HL-60 (cell line): ENCODE measurements at regions not wholly inside any gene's neighbourhood (a gene's known extent, or its start where the extent isn't known, plus 50 kb on each side); places are given as distances from the start of the nearest gene placed in this dataset.

Source experiments
- DNase-seq, 2 experiments: peaks; one replicate each; pipeline ENCODE4 v3.0.0-alpha.2; 2010 to 2020; ENCODE audit warnings: low read depth in 1 of 2, low spot score in 1 of 2
- H3K27ac ChIP-seq: fragments of 250-450 bp; sonication (Bioruptor Pico); replicated peaks from 2 replicates; pipeline ENCODE4 v1.5.1; 2020; ENCODE audit warnings: mild to moderate bottlenecking, moderate library complexity
- H3K27me3 ChIP-seq: fragments of 250-450 bp; sonication (Bioruptor Pico); 2 replicates; pipeline ENCODE4 v1.5.1; 2021; ENCODE audit warnings: mild to moderate bottlenecking, moderate library complexity; ENCODE audit not compliant: insufficient read depth, poor library complexity, severe bottlenecking
- H3K4me3 ChIP-seq: replicated peaks from 2 replicates; pipeline ENCODE4 v1.5.1; 2011; ENCODE audit warnings: mild to moderate bottlenecking, control low read depth, low read length; ENCODE audit not compliant: insufficient read depth
- CTCF ChIP-seq: IDR thresholded peaks from one replicate; pipeline ENCODE4 v1.5.1; 2011; ENCODE audit warnings: low read length, control low read depth, inconsistent platforms; ENCODE audit not compliant: insufficient read depth
- GABPA ChIP-seq: IDR thresholded peaks from 2 replicates; pipeline ENCODE4 v1.6.1; 2012; ENCODE audit warnings: low read depth
- POLR2AphosphoS5 ChIP-seq: IDR thresholded peaks from 2 replicates; pipeline ENCODE4 v1.6.1; 2012; ENCODE audit warnings: low read depth
- REST ChIP-seq: IDR thresholded peaks from 2 replicates; pipeline ENCODE4 v1.6.1; 2012; ENCODE audit warnings: low read depth; ENCODE audit not compliant: insufficient replicate concordance
- SPI1 ChIP-seq: IDR thresholded peaks from 2 replicates; pipeline ENCODE4 v1.6.1; 2012; ENCODE audit warnings: low read depth, mild to moderate bottlenecking, borderline replicate concordance

- Histone ChIP-seq H3K27ac (no peak overlapping the region), H3K27me3 (peaks cover 2% of the 10 kb centered on the region), H3K4me3 (no peak overlapping the region)
- no peak for DNase-seq
- TF ChIP-seq POLR2AphosphoS5 (no peak), GABPA (no peak), REST (no peak), CTCF (no peak), SPI1 (no peak)
These were observed 225.1 kb upstream of the BTBD3 start for GRCh38 chr20:11692567-11692966.

GRCh38 chr20:11694467-11694866, 223.2 kb upstream of the BTBD3 start:
- DNase-seq: no peak
- H3K27me3 ChIP-seq: no peaks in the 10 kb centered on the region
- no peak for TF ChIP-seq CTCF
- no peak for TF ChIP-seq GABPA
- no peak for TF ChIP-seq REST
- no peak for TF ChIP-seq POLR2AphosphoS5
- TF ChIP-seq SPI1: no peak
- no peak overlapping the region for H3K4me3 ChIP-seq
- no peak overlapping the region for H3K27ac ChIP-seq

- DNase-seq: no peak
- no peak overlapping the region for H3K4me3 ChIP-seq
- no peaks in the 10 kb centered on the region for H3K27me3 ChIP-seq
- TF ChIP-seq CTCF: no peak
- no peak for TF ChIP-seq POLR2AphosphoS5
- TF ChIP-seq SPI1: no peak
- no peak overlapping the region for H3K27ac ChIP-seq
These were observed 220.6 kb upstream of the BTBD3 start for GRCh38 chr20:11697055-11697454.

GRCh38 chr20:11697646-11698045, 220.0 kb upstream of the BTBD3 start:
- H3K27ac ChIP-seq: no peak overlapping the region
- no peak for TF ChIP-seq REST
- TF ChIP-seq POLR2AphosphoS5: no peak
- no peak for TF ChIP-seq CTCF
- no peak for TF ChIP-seq SPI1
- no peak for TF ChIP-seq GABPA
- H3K4me3 ChIP-seq: no peak overlapping the region
- no peaks in the 10 kb centered on the region for H3K27me3 ChIP-seq
- no peak for DNase-seq
